Endodermal cell (in vitro differentiated cells): ENCODE measurements at regions not wholly inside any gene's neighbourhood (a gene's known extent, or its start where the extent isn't known, plus 50 kb on each side); places are given as distances from the start of the nearest gene placed in this dataset.

Experiments
- DNase-seq: peaks from one replicate; pipeline ENCODE4 v3.0.0-alpha.2; 2017
- H3K27ac ChIP-seq: 2 replicates; pipeline ENCODE4 v1.5.1; 2013; ENCODE audit warnings: mild to moderate bottlenecking, low read depth, low read length, moderate library complexity
- H3K27me3 ChIP-seq: 2 replicates; pipeline ENCODE4 v1.6.1; 2013; ENCODE audit warnings: mild to moderate bottlenecking, low read length, moderate library complexity; ENCODE audit not compliant: insufficient read depth, control insufficient read depth, poor library complexity, severe bottlenecking
- H3K36me3 ChIP-seq: 2 replicates; pipeline ENCODE4 v1.7.0; 2013; ENCODE audit warnings: mild to moderate bottlenecking, low read length, moderate library complexity; ENCODE audit not compliant: control insufficient read depth, insufficient read depth
- H3K4me1 ChIP-seq: one replicate; pipeline ENCODE4 v1.7.0; 2013; ENCODE audit warnings: low read length; ENCODE audit not compliant: control insufficient read depth, insufficient read depth
- H3K4me3 ChIP-seq: 2 replicates; pipeline ENCODE4 v1.5.1; 2013; ENCODE audit warnings: mild to moderate bottlenecking, low read length, moderate library complexity
- H3K9ac ChIP-seq: 2 replicates; pipeline ENCODE4 v1.6.1; 2013; ENCODE audit warnings: mild to moderate bottlenecking, low read length, moderate library complexity; ENCODE audit not compliant: poor library complexity, severe bottlenecking; ENCODE audit errors: extremely low read depth
- H3K9me3 ChIP-seq: 2 replicates; pipeline ENCODE4 v1.6.1; 2013; ENCODE audit warnings: mild to moderate bottlenecking, low read length, moderate library complexity; ENCODE audit not compliant: control insufficient read depth
- H3K27ac Mint-ChIP-seq: 2 replicates; pipeline ENCODE4 v1.8.0; 2020; ENCODE audit warnings: mixed read lengths
- H3K27me3 Mint-ChIP-seq: 2 replicates; pipeline ENCODE4 v1.8.0; 2021; ENCODE audit warnings: mild to moderate bottlenecking, mixed read lengths; ENCODE audit not compliant: insufficient read depth
- H3K36me3 Mint-ChIP-seq: 2 replicates; pipeline ENCODE4 v1.8.0; 2020; ENCODE audit warnings: low read depth, mixed read lengths
- H3K4me1 Mint-ChIP-seq: 2 replicates; pipeline ENCODE4 v1.8.0; 2020; ENCODE audit warnings: mixed read lengths
- H3K4me3 Mint-ChIP-seq: 2 replicates; pipeline ENCODE4 v1.8.0; 2020; ENCODE audit warnings: mild to moderate bottlenecking, moderate library complexity, mixed read lengths
- H3K9me3 Mint-ChIP-seq: 2 replicates; pipeline ENCODE4 v1.8.0; 2020; ENCODE audit warnings: mild to moderate bottlenecking, mixed read lengths
- WGBS, 2 experiments: methylation state at CpG; one replicate each; pipeline versions ENCODE4 v1.1.5 to v1.1.7; 2013; ENCODE audit warnings: missing lambda C conversion rate in 2 of 2, mixed read lengths in 1 of 2; ENCODE audit not compliant: insufficient coverage in 1 of 2, insufficient read length in 1 of 2; 5-methylcytosine and 5-hydroxymethylcytosine counted together
- TF ChIP-seq, protein P1 (sequence below): fragments of 200-600 bp; sonication (generic); conservative IDR thresholded peaks from 2 replicates; pipeline ENCODE4 v1.5.0; 2021; ENCODE audit warnings: antibody characterized with exemption, mild to moderate bottlenecking

DNA sequence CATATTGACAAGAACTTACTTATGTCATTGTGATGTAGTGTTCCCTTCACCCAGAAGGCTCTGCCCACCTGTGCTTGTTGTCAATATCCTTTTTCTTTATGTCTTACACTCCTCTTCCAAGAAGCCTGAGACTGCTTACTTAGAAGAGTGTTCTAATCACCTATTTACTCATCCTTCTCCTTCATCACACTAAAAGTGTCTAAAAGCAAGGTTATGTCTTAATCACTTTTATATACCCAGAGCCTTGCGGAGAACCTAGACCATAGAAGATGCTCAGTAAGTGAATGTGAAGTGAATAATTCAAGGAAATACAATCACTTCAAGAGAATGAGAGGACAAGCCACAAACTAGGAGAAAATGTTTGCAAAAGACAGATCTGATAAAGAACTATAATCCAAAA is 177.6 kb upstream of the S100G start:
- H3K27me3 Mint-ChIP-seq, result no peaks in the 10 kb centered on the region
- Histone ChIP-seq H3K9ac (no peak overlapping the region), H3K27me3 (no peaks in the 10 kb centered on the region), H3K4me1 (no peaks in the 10 kb centered on the region), H3K36me3 (no peaks in the 10 kb centered on the region), H3K9me3 (no peaks in the 10 kb centered on the region), H3K27ac (no peak overlapping the region), H3K4me3 (no peak overlapping the region)
- WGBS, 2 experiments, result no CpG with 5 or more reads among the region's 1 CpG
- no peak overlapping the region for H3K4me3 Mint-ChIP-seq
- no peak for DNase-seq
- H3K4me1 Mint-ChIP-seq, result peaks cover 12% of the 10 kb centered on the region
- TF ChIP-seq, protein P1, sequence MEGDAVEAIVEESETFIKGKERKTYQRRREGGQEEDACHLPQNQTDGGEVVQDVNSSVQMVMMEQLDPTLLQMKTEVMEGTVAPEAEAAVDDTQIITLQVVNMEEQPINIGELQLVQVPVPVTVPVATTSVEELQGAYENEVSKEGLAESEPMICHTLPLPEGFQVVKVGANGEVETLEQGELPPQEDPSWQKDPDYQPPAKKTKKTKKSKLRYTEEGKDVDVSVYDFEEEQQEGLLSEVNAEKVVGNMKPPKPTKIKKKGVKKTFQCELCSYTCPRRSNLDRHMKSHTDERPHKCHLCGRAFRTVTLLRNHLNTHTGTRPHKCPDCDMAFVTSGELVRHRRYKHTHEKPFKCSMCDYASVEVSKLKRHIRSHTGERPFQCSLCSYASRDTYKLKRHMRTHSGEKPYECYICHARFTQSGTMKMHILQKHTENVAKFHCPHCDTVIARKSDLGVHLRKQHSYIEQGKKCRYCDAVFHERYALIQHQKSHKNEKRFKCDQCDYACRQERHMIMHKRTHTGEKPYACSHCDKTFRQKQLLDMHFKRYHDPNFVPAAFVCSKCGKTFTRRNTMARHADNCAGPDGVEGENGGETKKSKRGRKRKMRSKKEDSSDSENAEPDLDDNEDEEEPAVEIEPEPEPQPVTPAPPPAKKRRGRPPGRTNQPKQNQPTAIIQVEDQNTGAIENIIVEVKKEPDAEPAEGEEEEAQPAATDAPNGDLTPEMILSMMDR, result no peak
- peaks cover 24% of the 10 kb centered on the region for H3K36me3 Mint-ChIP-seq
- H3K27ac Mint-ChIP-seq, result no peak overlapping the region
- no peaks in the 10 kb centered on the region for H3K9me3 Mint-ChIP-seq

DNA sequence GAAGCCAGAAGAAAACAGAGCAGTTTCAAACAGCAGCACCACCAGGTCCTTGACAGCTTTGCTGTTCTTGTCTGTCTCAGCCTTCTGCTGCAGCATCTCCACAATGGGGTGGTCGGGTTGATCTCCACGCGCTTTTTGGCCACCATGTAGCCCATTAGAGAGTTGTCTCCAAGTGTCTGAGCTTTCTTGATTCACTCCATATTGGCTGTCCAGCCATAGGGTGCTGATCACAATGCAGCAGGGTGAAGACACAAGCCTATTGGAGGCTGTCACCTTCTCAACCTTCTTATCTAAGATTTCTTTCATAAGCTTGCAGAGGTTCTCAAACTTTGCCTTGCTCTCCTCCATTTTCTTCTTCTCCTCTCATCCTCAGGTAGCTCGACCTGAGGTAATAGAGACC is 175.4 kb upstream of the S100G start:
- no peaks in the 10 kb centered on the region for H3K9me3 ChIP-seq
- H3K36me3 ChIP-seq, result no peaks in the 10 kb centered on the region
- peaks cover 26% of the 10 kb centered on the region for H3K36me3 Mint-ChIP-seq
- no peak overlapping the region for H3K27ac ChIP-seq
- H3K9ac ChIP-seq, result no peak overlapping the region
- H3K27me3 Mint-ChIP-seq, result no peaks in the 10 kb centered on the region
- H3K4me1 ChIP-seq, result no peaks in the 10 kb centered on the region
- H3K4me1 Mint-ChIP-seq, result peaks cover 8% of the 10 kb centered on the region
- DNase-seq, result no peak
- TF ChIP-seq, protein P1, result no peak
- no peaks in the 10 kb centered on the region for H3K9me3 Mint-ChIP-seq
- H3K27me3 ChIP-seq, result no peaks in the 10 kb centered on the region
- no peak overlapping the region for H3K27ac Mint-ChIP-seq
- H3K4me3 ChIP-seq, result no peak overlapping the region
- H3K4me3 Mint-ChIP-seq, result no peak overlapping the region
- WGBS, 2 experiments, result 93 to 100% methylated on average over 1 to 4 of the region's 4 CpGs

DNA sequence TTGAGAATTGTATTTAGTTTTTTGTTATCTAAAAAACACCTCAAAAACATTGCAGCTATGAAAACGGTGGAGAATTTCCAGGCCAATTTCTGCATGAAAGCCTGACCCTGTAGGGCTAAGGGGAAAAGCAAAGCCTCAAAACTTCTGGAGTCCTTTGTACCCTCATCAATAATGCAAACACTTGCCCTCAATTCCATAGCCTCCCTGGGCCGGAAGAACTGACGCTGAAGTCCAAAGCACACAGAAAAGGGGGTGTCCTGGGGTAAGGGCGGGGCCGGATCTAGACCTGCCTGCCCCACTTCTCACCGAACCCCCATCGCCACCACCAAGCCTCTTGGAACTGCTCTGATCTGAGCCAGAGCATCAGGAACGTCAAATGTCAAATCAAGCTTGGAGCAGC is 173.9 kb upstream of the S100G start:
- 92% methylated on average over 8 of the region's 8 CpGs; no CpG with 5 or more reads in 1 of the 2 experiments for WGBS, 2 experiments

More for the DNA sequence above, 173.9 kb upstream of the S100G start:
- H3K36me3 ChIP-seq, result no peaks in the 10 kb centered on the region
- H3K4me3 Mint-ChIP-seq, result no peak overlapping the region
- H3K27ac ChIP-seq, result no peak overlapping the region
- no peak overlapping the region for H3K4me3 ChIP-seq
- H3K27ac Mint-ChIP-seq, result no peak overlapping the region
- H3K27me3 Mint-ChIP-seq, result no peaks in the 10 kb centered on the region
- no peaks in the 10 kb centered on the region for H3K4me1 ChIP-seq
- H3K9me3 ChIP-seq, result no peaks in the 10 kb centered on the region
- no peak overlapping the region for H3K9ac ChIP-seq
- H3K36me3 Mint-ChIP-seq, result peaks cover 26% of the 10 kb centered on the region
- DNase-seq, result no peak
- H3K27me3 ChIP-seq, result no peaks in the 10 kb centered on the region
- TF ChIP-seq, protein P1, result no peak
- peaks cover 14% of the 10 kb centered on the region for H3K4me1 Mint-ChIP-seq
- no peaks in the 10 kb centered on the region for H3K9me3 Mint-ChIP-seq
